ENCODE measurements at regions not wholly inside any gene's neighbourhood (a gene's known extent, or its start where the extent isn't known, plus 50 kb on each side); places are given as distances from the start of the nearest gene placed in this dataset.
"Not testable (repeated sequence)": the region's sequence is repeated elsewhere in the genome, so short reads cannot be mapped to it uniquely, and the experiment has no call there.

DNA sequence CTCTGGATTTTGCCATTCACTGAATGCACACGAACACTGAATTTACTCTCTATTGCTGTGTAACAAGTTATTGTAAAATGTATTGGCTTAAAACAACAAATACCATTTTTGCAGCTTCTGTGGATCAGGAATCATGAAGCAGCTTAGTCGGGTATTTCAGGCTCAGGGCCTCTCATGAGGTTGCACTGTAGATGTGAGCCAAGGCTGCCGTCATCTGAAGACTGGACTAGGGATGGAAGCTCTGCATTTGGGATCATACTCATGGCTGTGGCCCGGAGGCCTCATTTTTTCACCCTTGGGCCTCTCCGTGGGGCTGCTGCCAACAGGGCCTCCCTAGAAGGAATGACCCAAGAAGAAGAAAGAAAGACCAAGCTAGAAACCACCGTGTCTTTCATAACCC is 492.4 kb upstream of the CDH4 start:
- no peak for DNase-seq (ENCODE audit: low spot score)

DNA sequence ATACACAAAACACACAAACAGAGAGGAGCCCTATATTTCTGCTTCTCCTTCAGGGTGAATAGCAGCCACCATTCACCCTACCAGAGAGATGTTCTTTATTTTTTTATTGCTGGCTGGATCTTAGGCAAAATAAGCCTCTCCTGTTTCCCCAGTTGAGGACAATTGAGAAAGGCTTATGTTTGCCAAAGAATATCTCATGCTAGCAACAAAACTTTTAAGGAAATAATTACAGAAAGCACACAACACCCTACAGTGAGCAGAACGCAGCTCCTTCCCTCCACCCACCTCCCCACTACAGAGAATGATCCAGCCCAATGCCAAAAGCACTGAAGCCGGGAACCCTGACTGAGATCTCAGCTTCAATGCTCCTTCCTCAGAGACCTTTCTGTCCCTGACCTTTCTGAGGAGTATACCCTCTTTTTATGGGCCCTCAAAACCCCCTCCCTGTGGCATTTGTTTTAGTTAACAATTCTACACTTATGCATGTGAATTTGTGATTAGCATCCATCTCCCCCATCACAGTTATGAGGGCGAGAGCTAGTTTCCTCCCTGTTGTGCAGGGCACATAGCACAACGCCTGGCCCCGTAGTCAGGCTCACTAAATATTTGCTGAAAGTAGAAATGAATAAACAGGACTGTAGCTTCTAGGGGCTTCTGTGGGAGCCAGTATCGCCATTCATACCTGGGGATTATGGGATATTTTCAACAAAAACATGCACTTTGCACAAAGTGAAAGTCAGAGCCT is 491.6 kb upstream of the CDH4 start:
- DNase-seq (ENCODE audit: low spot score): no peak

DNA sequence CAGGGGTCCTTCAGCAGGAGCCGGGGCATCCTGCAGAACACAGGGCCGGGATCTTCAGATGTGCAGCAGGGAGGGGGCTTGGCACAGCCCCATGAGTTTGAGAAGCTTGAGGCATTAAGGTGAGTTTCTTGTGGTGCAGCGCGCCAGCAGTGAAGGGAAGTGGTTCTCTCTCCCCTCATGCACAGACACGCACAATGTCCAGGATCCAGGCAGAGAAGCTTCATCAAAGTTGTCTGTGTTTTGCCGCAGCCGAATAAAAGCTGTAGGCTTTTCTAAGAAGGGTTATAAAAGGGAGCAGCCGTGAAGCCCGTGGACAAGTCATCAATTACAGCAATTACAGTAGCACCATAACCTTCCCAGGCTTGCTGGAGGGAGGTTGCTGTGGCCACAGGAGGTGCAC is 491.0 kb upstream of the CDH4 start:
- no peak for DNase-seq (ENCODE audit: low spot score)

DNA sequence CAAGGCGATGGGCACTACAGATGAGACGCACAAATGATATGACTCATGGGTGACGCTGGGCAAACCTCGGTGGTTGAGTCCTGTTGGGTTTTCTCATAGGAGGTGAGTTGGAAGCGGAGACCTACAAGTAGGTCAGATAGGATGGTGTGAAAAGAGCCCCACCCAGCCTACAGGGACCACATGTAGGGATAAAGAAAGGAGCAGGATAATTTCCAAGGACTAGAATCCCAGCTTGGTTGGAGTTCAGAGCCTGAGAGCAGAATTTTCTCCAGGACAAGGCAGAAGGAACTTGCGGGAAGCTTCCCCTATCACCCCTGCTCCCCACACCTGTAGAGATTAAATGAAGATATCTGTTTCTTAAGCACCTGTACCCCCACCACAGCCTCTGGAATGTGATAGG is 489.7 kb upstream of the CDH4 start:
- no peak for DNase-seq (ENCODE audit: low spot score)

DNA sequence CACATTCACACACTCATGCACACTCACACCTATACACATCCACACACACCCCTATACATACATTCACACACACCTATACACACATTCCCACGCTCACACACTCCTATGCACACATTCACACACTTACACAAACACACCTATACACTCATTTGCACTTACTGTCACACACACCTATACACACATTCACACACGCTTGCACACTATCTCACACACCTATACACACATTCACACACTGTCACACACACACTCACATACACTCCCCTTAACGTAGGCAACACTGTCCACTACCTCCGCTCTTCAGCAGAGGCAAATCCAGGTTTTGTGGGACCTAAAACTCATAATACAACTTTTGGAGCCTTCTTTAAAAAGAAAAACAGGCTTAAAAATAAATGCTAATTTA is 487.7 kb upstream of the CDH4 start:
- no peak for DNase-seq (ENCODE audit: low spot score)

DNA sequence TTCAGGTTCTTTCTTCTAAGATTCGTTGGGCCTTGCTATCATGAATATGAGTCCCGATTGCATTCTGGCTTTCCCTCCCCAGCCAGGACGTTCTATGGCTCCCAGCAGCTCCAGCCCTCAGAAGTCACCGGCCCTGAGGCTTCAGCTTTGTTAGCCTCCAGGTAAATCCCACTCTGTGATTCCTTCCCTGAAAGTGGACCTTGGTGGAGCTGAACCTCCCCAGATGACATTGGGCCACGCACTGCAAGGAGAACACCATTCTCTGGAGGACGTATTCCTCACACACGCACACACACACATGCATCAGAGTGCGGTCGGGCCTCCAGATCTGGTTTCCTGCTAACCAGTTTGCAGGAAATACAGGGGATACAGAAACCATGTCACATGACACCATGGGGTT is 487.3 kb upstream of the CDH4 start:
- no peak for DNase-seq (ENCODE audit: low spot score)

DNA sequence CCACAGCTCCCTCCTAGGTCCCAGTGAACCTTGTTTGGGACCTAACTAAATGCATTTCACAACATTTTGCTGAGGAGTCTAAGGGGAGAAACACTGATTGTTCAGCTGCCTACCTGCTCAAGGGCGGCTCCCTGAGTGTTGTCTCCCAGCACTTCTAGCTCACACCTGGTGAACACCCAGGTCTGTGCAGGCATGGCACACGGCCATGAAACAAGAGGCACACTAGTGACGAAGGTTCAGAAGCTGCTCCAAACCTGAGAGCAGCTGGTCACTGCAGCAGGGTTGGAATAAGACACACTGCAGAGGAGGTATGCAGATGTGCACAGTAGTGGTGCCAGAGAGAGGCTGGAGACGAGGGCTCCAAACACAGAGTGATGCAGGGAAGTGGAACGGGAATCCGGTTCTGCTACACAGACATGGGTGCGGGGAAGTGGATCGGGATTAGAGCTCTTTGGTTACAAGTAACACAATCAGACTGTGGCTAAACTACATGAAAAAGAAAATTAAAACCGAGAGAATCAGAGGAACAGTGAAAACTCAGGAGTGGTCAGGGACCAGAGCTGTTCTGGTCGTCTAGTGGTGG is 486.1 kb upstream of the CDH4 start:
- no peak for DNase-seq (ENCODE audit: low spot score)

DNA sequence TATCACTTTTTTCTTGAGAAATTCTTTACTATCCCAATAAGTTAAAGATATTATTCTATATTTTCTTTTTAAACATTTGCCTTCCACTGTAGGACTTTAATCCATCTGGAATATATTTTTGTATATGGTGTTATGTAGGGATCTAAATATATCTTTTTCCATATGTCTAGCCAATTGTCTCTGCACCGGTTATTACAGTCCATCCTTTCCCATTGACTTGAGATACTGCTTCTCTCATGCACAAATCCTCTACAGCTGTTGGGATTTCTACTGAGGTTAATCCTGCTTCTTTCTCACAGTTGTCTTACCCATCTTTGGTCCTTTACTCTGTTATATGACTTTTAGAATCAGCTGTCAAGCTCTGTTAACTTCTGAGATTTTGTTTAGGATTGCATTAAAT is 483.8 kb upstream of the CDH4 start:
- no peak for DNase-seq (ENCODE audit: low spot score)

DNA sequence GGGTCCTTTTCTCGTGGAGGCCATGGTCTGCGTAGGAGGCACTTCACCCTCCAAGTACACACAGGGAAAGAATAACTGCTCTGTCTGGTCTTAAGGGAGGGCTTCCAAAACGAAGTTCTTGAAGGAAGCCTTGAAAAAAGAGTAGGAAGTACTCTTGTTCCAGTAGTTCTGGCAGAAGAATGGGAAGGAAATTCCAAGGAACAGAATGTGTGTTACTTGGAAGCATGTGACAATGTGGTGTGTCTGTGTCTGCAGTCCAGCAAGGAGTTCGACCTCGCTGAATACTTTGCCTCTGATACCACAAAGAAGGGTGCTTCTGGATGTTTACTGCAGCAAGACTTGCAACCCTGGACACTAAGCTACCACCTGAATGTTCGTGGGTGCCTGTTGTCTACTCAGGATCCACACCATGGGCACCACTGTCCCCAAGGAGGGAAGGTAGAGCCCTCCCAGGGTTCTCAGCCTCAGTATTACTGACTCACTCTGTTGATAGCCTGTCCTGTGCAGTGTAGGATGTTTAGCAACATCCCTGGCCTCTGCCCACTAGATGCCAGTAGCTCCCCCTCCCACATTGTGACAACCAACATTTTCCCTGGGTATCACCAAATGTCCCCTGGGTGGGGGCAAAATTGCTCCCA is 471.6 kb upstream of the CDH4 start:
- no peak for DNase-seq (ENCODE audit: low spot score)

DNA sequence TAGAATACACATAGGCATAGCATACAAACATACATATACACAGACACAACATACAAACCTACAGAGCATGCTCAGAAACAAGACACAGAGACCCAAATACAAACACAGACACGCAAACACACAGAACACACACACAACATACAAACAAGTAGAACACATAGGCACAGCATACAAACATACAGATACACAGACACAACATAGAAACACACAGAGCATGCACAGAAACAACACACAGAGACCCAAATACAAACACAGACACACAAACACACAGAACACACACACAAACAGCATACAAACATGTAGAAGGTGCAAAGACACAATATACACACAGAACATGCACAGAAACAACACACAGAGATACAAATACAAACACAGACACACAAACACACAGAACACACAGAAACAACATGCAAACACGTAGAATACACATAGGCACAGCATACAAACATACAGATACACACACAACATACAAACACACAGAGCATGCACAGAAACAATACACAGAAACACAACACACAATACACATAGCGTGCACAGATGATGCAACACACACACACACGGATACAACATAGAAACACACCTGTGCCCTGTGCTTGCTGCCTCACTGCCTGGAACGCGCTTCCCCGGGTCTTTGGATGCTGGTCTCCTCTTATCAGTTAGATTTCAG is 469.0 kb upstream of the CDH4 start:
- no peak for DNase-seq (ENCODE audit: low spot score)

DNA sequence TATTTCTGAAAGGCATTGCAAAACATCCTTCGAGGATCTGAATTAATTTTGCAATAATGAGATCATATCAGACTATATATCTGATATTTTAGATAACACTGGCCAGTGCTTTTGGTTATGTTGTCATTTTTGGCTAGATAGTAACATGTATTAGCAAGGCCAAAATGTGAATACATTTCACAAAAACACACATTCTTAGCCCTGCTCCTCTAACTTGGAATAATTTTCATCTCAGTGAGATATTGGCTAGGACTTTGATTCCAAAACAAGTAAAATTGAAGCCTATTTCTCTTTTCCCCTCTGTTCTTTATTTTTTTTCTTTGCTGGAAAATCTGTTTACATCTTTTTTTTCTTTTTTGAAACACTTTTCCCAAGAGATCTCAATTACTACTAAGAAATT is 466.8 kb upstream of the CDH4 start:
- DNase-seq (ENCODE audit: low spot score): no peak

DNA sequence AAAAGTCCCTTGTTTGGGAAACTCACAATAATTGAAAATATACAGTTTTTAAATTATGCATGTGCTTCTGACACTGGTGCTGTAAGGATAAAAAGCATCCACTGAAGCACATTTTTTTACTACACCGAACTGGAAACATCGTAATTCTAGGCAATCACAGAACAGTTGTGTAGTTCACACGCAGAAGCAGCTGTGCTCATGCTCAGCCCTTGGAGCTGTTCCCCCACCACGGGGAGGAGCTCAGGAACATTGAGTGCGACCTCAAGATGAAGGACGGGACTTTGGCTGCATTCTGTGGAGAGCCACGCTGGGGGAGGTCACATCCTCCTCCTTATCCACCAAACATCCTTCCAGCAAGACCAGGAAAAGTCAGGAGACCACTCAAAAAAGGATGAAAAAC is 466.3 kb upstream of the CDH4 start:
- DNase-seq (ENCODE audit: low spot score): no peak

DNA sequence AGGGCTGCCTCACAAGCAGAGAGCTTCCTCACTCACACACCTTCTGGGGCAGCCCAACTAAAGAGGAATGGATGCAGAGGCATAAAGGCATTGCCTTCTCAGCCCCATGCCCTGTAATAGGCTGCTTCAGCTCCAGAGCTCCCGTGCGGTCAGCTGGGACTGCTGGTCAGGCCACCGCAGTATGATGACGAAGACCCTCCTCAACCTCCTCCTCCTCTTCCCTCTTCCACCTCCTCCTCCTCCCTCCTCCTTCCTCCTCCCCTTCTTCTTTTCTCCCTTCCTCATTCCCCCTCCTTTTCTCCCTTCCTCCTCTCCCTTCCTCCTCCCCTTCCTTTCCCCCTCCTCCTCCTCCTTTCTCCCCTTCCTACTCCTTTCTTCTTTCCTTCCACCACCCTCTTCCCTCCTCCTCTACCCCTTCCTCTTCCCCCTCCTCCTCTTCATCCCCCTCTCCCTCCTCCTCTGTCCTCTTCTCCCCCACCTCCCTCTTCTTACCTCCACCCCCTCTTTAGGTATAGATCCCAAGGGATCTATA is 465.3 kb upstream of the CDH4 start:
- DNase-seq (ENCODE audit: low spot score): no peak

DNA sequence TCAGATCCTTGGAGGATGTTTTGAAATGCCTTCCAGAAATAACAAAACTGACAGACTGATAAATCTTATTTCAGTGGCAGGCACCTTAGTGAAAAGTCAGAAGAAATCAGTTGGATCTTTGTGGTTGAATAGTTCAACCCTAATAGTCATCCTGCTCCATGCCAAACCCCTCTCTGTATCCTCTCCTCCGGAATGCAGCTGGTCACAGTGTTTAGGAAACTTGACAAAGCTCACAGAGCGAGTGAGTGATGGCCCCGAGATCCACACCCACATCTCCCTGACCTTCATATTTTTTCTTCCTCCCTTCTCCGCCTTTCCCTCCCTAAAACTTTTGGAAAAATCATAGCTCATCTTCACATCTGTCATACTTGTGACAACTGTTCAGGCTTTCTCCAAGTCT is 464.8 kb upstream of the CDH4 start:
- no peak for DNase-seq (ENCODE audit: low spot score)

DNA sequence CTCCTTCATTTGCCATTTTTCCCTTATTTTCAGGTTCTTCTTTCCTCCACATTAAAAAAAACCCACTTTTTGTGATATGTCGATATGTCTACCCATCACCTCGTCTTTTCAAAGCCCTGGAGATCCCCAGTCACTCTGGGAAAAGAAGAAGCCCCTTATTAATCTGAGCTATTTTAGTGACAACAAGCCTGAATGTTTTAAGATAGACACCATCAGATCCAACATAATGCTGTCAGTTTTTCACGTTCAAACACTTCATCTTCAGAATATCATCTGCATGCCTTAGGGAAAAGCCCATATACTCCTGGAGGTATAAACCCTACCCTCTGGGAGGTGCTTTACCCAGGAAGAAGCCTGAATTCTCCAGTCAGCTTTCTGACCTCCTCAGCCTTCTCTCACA is 464.0 kb upstream of the CDH4 start:
- DNase-seq (ENCODE audit: low spot score): no peak

DNA sequence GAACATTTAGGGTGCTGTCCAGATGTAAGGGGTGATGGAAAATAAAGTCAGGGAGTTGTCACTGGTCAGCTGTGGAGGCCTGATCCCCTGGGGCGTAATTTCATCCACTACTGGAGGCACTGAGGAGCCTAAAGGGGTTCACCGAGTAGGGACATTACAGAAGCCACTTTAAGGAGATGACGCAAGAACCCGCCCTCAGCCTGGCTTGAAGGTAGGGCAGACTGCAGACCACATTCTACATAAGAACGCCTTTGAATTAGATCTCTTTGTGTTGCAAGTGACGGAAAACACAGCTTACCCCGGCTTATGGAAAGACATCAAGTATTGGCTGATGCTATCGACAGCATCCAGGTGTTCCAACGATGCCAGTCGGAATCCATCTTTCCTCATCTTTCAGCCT is 462.7 kb upstream of the CDH4 start:
- no peak for DNase-seq (ENCODE audit: low spot score)

DNA sequence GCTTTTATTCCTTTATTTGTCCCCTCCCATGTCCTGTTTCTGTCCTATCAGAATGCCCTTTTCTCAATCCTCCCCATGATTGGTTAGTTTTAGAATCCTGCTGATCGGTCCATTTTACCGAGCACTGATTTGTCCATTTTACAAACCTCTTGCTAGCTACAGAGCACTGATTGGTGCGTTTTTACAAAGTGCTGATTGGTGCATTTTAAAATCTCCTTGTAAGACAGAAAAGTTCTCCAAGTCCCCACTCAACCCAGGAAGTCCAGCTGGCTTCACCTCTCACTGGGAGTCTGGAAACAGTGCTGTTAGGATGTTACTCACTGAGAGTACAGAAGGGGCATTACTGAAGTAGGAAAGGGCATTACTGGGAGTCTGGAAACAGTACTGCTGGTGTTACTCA is 461.7 kb upstream of the CDH4 start:
- DNase-seq (ENCODE audit: low spot score): not testable (repeated sequence)

DNA sequence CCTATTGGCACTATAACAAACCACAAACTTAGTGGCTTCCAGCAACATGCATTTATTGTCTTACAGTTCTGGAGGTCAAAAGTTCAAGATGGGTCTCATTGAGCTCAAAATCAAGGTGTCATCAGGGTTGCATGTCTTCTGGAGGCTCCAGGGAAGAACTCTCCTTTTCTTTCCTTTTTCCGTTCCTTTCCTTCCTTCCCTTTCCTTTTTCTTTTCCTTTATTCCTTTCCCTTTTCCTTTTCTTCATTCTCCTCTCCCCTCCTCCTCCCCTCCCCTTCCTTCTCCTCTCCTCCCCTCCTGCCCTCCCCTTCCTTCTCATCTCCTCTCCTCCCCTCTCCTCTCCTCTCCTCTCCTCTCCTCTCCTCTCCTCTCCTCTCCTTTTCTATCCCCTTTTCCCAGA is 460.2 kb upstream of the CDH4 start:
- DNase-seq (ENCODE audit: low spot score): no peak

DNA sequence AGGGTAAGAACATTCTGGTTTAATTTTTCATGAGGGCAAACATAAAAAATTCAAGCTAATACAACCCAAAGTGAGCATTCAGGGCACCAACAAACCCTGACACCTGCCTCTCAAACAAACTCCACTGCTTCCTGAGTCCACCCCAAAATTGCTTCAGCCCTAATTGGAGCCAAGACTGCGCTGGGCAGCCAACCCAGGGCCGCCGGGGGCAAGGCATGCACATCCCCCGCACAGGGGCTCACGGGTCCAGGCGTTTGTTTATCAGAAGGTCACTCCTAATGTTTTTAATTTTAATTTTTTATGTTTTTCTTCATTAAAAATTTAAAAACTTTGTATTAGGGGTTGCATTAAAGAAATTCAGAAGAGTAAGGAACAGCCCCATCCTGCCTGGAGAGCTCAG is 459.1 kb upstream of the CDH4 start:
- no peak for DNase-seq (ENCODE audit: low spot score)

DNA sequence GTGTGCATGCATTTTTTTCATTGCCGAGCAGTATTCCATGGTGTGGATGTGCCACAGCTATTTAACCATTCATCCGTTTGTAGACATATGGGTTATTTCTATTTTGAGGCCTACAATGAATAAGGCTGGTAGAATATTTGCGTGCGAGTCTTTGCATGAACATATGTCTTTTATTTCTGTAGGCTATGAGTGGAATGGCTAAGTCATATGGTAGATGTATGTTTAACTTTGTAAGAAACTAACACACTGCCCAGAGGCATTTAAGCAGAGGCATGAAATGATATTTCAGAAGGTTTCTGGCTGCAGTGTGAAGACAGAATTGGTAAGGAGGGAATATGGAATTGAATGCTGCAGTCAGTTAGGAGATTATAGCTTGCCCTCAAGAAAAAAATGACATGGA is 457.4 kb upstream of the CDH4 start:
- DNase-seq (ENCODE audit: low spot score): no peak

DNA sequence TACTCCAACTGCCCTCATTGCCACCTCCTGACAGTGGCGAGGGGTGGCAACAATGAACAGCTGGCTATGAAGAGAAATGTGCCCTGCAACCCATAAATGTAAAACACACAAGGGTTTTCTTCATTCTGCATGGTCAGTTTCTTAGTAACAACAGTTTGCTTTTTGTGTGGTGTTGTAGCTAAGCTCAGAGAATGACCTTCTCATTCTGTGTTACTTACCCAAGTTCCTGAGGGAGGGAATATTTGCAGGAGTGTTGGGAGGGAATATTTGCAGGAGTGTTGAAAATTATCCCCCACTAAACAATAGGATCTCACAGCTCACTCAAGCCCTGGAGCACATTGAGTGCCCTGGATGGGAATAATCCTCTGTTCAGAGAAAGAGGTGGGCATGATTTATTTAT is 456.4 kb upstream of the CDH4 start:
- no peak for DNase-seq (ENCODE audit: low spot score)

DNA sequence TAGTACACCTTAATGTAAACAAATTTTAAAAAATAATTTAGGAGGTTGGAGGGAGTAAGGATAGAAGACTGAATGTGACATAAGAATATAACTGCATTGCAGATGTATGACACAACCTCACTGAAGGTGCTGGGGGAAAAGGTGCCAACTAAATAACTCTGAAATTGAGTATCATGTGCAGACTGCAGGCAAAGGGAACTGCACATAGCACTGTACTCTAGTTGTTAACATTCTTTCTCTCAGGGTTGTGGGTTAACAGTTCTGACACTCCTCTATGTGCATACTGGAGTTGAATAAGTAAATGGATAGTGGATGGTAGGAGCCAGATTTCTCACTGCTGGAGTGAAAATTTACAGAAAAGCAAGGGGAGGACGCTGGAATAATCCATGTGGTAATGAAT is 451.9 kb upstream of the CDH4 start:
- DNase-seq (ENCODE audit: low spot score): no peak

DNA sequence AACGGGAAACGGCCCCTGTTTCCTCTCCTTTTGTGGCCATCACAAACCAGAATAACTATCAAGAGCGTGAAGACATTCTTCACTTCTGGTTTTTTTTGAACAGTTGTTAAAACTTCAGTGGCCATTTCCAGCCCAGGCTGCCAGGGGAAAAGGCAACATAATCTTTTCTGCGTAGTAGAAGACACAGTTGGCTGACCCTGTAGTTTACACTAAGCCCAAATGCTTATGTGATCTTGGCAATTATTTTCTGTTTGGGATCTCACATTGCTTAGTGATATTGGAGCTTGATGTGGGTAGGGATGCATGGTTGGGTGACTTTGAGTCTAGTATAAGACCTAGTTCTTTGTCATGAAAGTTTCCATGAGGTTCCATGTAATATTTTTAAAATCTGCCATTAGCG is 449.4 kb upstream of the CDH4 start:
- no peak for DNase-seq (ENCODE audit: low spot score)
